Stimulated activated CD4-positive, alpha-beta T cell treated with anti-CD3 and anti-CD28 coated beads, Interleukin-1b, Interleukin-23, amount 100 ng/mL, for 48 hours (primary cell): ENCODE measurements at regions not wholly inside any gene's neighbourhood (a gene's known extent, or its start where the extent isn't known, plus 50 kb on each side); places are given as distances from the start of the nearest gene placed in this dataset.

Source experiments
- DNase-seq: peaks from one replicate; pipeline ENCODE4 v3.0.0-alpha.2; 2020

- no peak for DNase-seq
These were observed 92.9 kb upstream of the SYNDIG1 start for GRCh38 chr20:24376311-24377099.

GRCh38 chr20:24373372-24373771 is 96.1 kb upstream of the SYNDIG1 start:
- DNase-seq, result no peak

DNA sequence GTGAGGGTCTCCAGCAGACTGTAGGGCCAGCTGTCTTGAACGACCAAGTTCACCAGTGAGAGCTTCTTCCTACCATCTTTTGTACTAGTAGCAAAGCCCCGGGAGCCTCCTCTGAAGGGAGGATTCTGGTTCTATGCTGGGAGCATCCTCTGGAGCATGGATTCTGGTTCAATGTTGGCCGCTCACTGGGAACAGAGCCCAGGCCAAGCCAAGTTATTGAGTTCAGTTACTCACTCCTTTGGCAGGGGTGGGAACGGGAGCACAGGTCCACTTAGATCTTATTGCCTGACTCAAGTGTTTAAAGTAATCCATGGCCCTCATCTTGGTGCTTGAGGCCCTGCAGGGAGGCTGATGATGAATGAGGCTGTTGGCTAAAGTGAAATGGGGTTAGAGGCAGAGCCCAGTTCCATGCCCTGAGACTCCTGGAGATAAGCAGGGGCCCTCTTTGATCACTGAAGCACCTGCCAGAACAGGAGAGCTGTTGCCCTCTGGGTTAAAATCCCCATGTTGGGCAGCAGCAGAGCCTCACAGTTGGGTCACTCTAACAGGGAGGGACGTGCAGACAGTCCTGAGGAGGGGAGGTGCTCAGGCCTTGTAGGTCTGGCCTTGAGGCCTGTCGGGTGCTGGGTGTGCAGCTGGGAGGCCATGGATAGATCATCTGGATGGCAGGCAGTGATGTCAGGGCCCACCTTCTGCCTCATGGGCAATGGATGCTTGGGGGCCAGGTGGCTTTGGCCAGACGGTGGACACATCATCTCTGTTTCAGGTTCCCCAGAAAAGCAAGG is 98.3 kb upstream of the SYNDIG1 start:
- no peak for DNase-seq

- no peak for DNase-seq
These were observed 99.2 kb upstream of the SYNDIG1 start for GRCh38 chr20:24370249-24370648.

DNA sequence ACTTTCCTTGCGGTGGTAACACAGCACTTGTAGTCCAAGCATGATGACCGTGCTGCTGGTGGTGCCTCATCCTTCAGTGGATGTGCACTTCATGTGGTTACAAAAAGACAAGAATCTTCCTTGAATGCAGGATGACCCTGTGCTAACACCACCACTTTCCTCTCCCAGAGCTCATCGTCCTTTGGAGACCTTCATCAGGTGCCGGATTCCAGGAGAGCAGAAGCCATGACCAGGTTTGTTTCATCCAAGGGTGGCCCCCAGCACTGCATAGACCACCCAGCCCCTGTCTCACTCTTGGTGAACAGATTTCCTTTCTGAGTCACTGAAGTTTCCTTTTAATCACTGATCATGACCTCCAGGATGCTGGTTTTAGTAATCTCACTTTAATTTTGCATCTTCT is 101.2 kb upstream of the SYNDIG1 start:
- no peak for DNase-seq

DNA sequence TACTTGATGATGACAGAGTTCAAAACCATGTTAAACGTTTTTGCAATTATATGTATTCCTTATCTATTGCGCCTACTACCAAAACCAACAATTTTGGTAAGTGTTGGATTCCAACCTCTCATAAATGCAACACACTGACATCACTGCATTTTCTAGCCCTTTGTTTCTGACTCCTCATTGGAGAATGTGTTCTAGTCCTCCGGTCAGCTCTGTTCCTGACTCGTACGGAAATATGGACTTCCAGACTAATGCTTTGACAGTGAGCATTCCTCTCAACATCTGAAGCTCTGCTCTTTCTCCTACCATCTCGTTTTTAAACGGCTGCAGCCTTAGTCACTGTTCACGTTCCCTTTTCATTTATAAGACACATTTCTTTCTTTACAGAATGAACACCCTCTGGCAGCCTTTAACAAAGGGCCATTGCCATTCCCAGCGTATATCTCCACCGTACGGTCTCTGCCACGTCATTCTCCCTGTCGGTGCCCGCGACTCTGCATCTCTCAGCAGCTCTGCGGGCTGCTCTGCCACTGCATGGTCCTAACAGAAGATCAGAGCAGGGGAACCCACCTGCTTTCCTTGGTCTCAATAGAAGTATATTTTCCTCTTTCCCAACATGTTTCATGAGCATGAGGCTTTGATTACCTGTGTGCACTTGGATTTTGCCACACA is 103.0 kb upstream of the SYNDIG1 start:
- no peak for DNase-seq

GRCh38 chr20:24365670-24366069 is 103.8 kb upstream of the SYNDIG1 start:
- no peak for DNase-seq

DNA sequence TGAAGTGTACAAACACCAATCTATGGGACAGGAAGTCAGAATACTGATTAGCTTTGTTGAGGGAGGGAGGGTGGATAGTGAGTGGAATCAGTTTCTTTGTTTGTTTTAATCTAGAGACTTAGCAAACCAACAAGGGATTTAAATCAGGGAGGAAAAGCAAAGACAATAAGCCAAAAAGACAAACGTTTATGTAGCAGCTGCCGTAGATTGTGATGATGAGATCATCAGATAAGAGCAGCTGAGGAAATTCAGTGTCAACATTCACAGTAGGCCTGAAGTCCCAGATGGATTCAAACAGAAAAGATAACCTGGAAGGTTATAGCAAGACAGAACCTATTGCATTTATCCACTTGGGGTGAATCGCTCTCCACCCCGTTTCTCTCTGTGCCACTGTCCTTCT is 104.9 kb upstream of the SYNDIG1 start:
- DNase-seq, result no peak

GRCh38 chr20:24363031-24363430 is 106.4 kb upstream of the SYNDIG1 start:
- DNase-seq, result no peak

- no peak for DNase-seq
These were observed 107.3 kb upstream of the SYNDIG1 start for GRCh38 chr20:24362080-24362479.

- DNase-seq, result no peak
These were observed 107.9 kb upstream of the SYNDIG1 start for GRCh38 chr20:24361541-24361940.

DNA sequence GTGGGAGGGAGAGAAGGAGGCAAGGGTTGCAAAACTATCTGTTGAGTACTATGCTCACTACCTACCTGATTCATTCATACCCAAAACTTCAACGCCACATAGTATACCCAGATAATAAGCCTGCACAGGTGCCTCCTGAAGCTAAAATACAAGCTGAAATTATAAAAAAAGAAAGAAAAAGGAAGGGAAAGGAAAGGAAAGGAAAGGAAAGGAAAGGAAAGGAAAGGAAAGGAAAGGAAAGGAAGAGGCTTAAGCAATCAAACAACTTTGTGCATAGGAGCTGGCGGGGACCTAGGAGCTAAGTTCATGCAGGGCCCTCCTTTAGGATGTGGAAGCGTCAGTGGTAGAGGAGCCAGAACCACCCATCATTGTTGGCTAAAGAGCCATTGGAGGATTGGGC is 108.9 kb upstream of the SYNDIG1 start:
- DNase-seq, result no peak

GRCh38 chr20:24359321-24360027 is 110.0 kb upstream of the SYNDIG1 start:
- DNase-seq, result no peak

DNA sequence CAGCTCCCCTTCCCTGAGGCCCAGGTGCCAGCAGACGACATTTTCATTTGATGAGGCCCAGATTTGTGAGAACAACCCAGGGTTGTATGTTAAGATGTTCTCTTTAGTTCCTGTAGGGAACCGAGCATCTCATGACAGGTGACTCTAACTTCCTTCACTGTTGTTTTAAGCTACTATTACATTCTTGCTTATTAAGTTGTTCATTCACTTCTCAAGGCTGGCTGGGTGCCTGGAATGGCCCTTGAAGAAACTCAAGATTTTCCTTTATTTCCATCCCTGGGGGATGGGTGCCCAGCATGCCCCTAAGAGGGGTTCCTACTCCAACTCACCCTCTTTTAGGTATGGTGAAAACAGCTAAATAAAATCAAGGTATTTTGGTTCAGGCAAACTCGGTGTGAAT is 111.5 kb upstream of the SYNDIG1 start:
- no peak for DNase-seq

GRCh38 chr20:24357177-24357576 is 112.3 kb upstream of the SYNDIG1 start:
- no peak for DNase-seq

DNA sequence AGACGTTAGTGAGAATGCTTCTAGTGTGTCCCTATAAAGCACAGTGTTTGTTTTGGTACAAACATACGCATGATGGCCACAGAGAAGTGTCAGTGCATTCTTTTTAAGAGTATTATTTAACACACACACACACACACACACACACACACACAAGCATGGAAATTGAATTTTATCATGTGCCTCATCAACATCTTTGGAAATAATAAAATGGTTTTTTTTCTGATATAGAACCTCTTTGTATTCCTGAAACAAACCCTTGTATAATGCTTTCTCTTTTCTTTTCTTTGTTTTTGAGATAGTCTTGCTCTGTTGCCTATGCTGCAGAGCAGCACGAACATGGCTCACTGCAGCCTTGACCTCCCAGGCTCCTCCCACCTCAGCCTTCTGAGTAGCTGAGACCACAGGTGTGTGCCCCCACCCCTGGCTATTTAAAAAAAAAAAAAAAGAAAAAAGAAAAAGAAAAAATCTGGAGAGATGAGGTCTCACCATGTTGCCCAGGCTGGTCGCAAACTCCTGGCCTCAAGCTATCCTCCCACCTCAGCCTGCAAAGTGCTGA is 116.2 kb upstream of the SYNDIG1 start:
- DNase-seq, result no peak

GRCh38 chr20:24350923-24351368 is 118.5 kb upstream of the SYNDIG1 start:
- DNase-seq, result no peak

DNA sequence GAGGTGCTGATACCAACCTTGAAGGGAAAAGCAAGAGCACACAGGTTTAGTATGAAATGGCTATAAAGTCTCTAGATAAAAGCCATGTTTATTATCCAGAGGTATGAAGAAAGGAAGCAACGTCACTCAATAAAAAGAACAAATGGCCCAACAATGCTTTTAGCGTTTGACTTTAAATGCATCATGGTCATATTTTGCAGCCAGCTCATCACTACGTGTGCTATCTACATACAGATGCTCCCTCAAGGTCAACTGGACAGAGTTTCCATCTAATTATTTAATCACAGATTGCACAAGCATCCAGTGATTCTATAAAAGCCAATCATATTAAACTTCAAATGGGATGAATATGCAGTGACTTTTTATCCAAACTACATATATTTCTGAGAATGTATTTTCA is 127.6 kb upstream of the SYNDIG1 start:
- no peak for DNase-seq

- no peak for DNase-seq
These were observed 128.5 kb upstream of the SYNDIG1 start for GRCh38 chr20:24340933-24341332.

- DNase-seq, result no peak
These were observed 130.2 kb upstream of the SYNDIG1 start for GRCh38 chr20:24339210-24339641.

- DNase-seq, result no peak
These were observed 131.9 kb upstream of the SYNDIG1 start for GRCh38 chr20:24337551-24337950.

DNA sequence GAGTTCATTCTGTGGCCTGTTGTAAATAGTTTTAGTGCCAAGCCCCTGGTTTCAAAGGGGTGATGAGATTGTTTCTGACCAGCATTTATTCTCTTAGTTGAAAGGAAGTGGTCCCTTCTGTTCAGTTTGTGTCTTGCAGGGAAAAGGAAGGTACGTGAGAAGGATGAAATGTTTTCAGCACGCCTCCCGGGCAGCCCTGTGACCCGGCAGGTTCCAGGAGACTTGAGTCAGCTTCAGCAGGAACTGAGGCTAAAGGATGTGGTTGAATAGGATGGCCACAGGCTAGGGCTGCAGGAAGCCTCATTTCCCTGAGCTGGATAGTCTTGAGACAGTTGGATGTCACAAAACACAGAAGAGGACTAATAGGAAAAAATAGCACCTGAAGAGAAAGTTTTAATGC is 132.4 kb upstream of the SYNDIG1 start:
- DNase-seq, result no peak

- DNase-seq, result no peak
These were observed 134.6 kb upstream of the SYNDIG1 start for GRCh38 chr20:24334830-24335229.
